Prostate gland (tissue), 2 donors: ENCODE measurements at regions not wholly inside any gene's neighbourhood (a gene's known extent, or its start where the extent isn't known, plus 50 kb on each side); places are given as distances from the start of the nearest gene placed in this dataset.

Experiments
- DNase-seq: peaks from one replicate; pipeline ENCODE4 v3.0.0-alpha.2; 2019; ENCODE audit warnings: low spot score
- H3K27ac ChIP-seq, 2 donors: fragments of 200-600 bp; sonication (generic); 2 replicates each; pipeline ENCODE4 v1.5.1; 2017 to 2019
- H3K27me3 ChIP-seq: fragments of 200-600 bp; sonication (generic); replicated peaks from 2 replicates; pipeline ENCODE4 v1.5.1; 2019; ENCODE audit not compliant: insufficient read depth
- H3K36me3 ChIP-seq, 2 donors: fragments of 200-600 bp; sonication (generic); 1 replicate in 1 of 2; 2 replicates in 1 of 2; pipeline versions ENCODE4 v1.5.1 to v1.8.1; 2017 to 2019
- H3K4me1 ChIP-seq: fragments of 200-600 bp; sonication (generic); replicated peaks from 2 replicates; pipeline ENCODE4 v1.5.1; 2019
- H3K4me3 ChIP-seq, 2 donors: fragments of 200-600 bp; sonication (generic); 2 replicates each; pipeline ENCODE4 v1.5.1; 2017 to 2019
- H3K9me3 ChIP-seq: fragments of 200-600 bp; sonication (generic); 2 replicates; pipeline ENCODE4 v1.5.1; 2017
- CTCF ChIP-seq, 4 experiments: fragments of 200-600 bp in 2 of 4; fragments of 450-650 bp in 2 of 4; sonication (generic) in 2 of 4; IDR thresholded peaks; 1 replicate in 3 of 4; 2 replicates in 1 of 4; pipeline ENCODE4 v1.5.1; 2016 to 2019; ENCODE audit warnings: antibody characterized with exemption in 4 of 4, mild to moderate bottlenecking in 2 of 4, moderate library complexity in 2 of 4
- POLR2A ChIP-seq: fragments of 450-650 bp; IDR thresholded peaks from one replicate; pipeline ENCODE4 v1.6.1; 2016; ENCODE audit warnings: antibody characterized with exemption, mild to moderate bottlenecking
- POLR2AphosphoS5 ChIP-seq: sonication (generic); formaldehyde crosslinking; IDR thresholded peaks from one replicate; pipeline ENCODE4 v1.6.1; 2017; ENCODE audit warnings: antibody characterized with exemption
- WGBS: methylation state at CpG from one replicate; pipeline ENCODE4 v1.1.5; 2018; 5-methylcytosine and 5-hydroxymethylcytosine counted together
- intact Hi-C: fragments of 100-400 bp; cut with DNase I; formaldehyde crosslinking; loops from one replicate; pipeline ENCODE4 v1.14.2; 2022

GRCh38 chr12:89279499-89279898 is 72.8 kb downstream of the DUSP6 start:
- no peak for DNase-seq
- Histone ChIP-seq H3K4me1 (no peaks in the 10 kb centered on the region), H3K27me3 (no peaks in the 10 kb centered on the region), H3K36me3 (no peaks in the 10 kb centered on the region), H3K27ac (no peak overlapping the region), H3K9me3 (no peaks in the 10 kb centered on the region), H3K4me3 (no peak overlapping the region)
- TF ChIP-seq POLR2A (no peak), CTCF (IDR thresholded peaks at IDR 0.05) (no peak), POLR2AphosphoS5 (no peak)
- intact Hi-C loops: no loop called here
- 89% methylated on average over 4 of the region's 4 CpGs for WGBS

- 43% methylated on average over 6 of the region's 6 CpGs for WGBS
- no peaks in the 10 kb centered on the region for H3K36me3 ChIP-seq
- H3K27ac ChIP-seq: no peak overlapping the region
- no peak for TF ChIP-seq CTCF (IDR thresholded peaks at IDR 0.05)
- TF ChIP-seq POLR2AphosphoS5: no peak
- TF ChIP-seq POLR2A: no peak
- H3K4me1 ChIP-seq: no peaks in the 10 kb centered on the region
- no peaks in the 10 kb centered on the region for H3K9me3 ChIP-seq
- H3K27me3 ChIP-seq: no peaks in the 10 kb centered on the region
- H3K4me3 ChIP-seq: no peak overlapping the region
- DNase-seq: no peak
- intact Hi-C loops: no loop called here
Measured at GRCh38 chr12:89278862-89279261, 73.4 kb downstream of the DUSP6 start.

- no peaks in the 10 kb centered on the region for H3K36me3 ChIP-seq
- no peak for DNase-seq
- WGBS: 98% methylated on average over 4 of the region's 4 CpGs
- H3K27ac ChIP-seq: no peak overlapping the region
- H3K4me1 ChIP-seq: no peaks in the 10 kb centered on the region
- no peaks in the 10 kb centered on the region for H3K9me3 ChIP-seq
- no peaks in the 10 kb centered on the region for H3K27me3 ChIP-seq
- no peak overlapping the region for H3K4me3 ChIP-seq
- intact Hi-C loops: no loop called here
- no peak for TF ChIP-seq POLR2A
- TF ChIP-seq CTCF (IDR thresholded peaks at IDR 0.05): no peak
- no peak for TF ChIP-seq POLR2AphosphoS5
Measured at GRCh38 chr12:89278169-89278568, 74.1 kb downstream of the DUSP6 start.

GRCh38 chr12:89276860-89277259 is 75.4 kb downstream of the DUSP6 start:
- 77% methylated on average over 2 of the region's 2 CpGs for WGBS
- no peak for DNase-seq
- H3K27ac ChIP-seq: no peak overlapping the region
- no peaks in the 10 kb centered on the region for H3K27me3 ChIP-seq
- TF ChIP-seq CTCF (IDR thresholded peaks at IDR 0.05) (no peak), POLR2AphosphoS5 (no peak), POLR2A (no peak)
- H3K4me3 ChIP-seq: no peak overlapping the region
- no peaks in the 10 kb centered on the region for H3K36me3 ChIP-seq
- intact Hi-C loops: no loop called here
- no peaks in the 10 kb centered on the region for H3K9me3 ChIP-seq
- no peaks in the 10 kb centered on the region for H3K4me1 ChIP-seq

- no peak for TF ChIP-seq CTCF (IDR thresholded peaks at IDR 0.05)
- TF ChIP-seq POLR2AphosphoS5: no peak
- TF ChIP-seq POLR2A: no peak
- Histone ChIP-seq H3K4me1 (no peaks in the 10 kb centered on the region), H3K4me3 (no peak overlapping the region), H3K36me3 (no peaks in the 10 kb centered on the region), H3K9me3 (no peaks in the 10 kb centered on the region), H3K27ac (no peak overlapping the region), H3K27me3 (no peaks in the 10 kb centered on the region)
- intact Hi-C loops: no loop called here
- WGBS: 66% methylated on average over 2 of the region's 2 CpGs
- DNase-seq: no peak
Measured at GRCh38 chr12:89273525-89273924, 78.8 kb downstream of the DUSP6 start.
